GM19351 (cell line): ENCODE measurements at regions not wholly inside any gene's neighbourhood (a gene's known extent, or its start where the extent isn't known, plus 50 kb on each side); places are given as distances from the start of the nearest gene placed in this dataset.
A peak's percentile ranks its signal among the peaks of the same experiment; 100 is the strongest.

Source experiments
- ATAC-seq: cut with Tn5 transposase; IDR thresholded peaks from one replicate; pipeline ENCODE4 v1.9.1; 2021; ENCODE audit warnings: mild to moderate bottlenecking, moderate library complexity; ENCODE audit not compliant: unreplicated experiment

DNA sequence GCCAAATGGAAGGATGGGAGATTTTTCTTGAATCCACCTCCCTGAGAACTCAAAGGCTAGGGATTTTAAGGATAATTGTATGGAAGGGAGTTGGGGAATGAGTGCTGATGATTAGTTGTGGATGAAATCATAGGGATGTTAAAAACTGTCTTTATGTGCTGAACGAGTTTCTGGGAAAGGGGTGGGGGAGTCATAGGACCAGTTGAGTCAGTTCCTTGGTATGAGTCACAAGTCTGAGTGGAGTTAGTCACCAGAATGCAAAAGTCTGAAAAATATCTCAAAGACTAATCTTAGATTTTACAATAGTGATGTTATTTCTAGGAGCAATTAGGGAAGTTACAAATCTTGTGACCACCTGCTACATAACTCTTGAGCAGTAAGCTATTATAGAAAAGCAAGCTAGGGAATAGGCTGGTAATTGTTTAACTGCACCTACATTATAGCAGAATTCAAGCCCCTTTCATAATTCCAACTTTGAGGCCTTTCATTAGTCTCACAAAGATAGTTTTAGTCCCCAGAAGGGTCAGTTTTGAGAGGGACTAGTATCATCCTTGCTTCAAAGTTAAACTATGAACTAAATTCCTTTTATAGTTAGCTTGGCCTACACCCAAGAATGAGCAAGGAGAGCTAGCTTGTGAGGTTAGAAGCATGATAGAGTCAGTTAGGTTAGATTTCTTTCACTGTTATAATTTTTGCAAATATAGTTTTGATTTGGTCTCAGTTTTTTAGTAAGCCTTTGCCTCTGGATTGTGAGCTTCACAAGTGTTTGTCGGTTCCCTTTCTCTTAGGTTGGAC is 668.0 kb downstream of the ETS1 start:
- no peak for ATAC-seq

- ATAC-seq = no peak
Observed at GRCh38 chr11:127902382-127902781, 685.0 kb downstream of the ETS1 start.

DNA sequence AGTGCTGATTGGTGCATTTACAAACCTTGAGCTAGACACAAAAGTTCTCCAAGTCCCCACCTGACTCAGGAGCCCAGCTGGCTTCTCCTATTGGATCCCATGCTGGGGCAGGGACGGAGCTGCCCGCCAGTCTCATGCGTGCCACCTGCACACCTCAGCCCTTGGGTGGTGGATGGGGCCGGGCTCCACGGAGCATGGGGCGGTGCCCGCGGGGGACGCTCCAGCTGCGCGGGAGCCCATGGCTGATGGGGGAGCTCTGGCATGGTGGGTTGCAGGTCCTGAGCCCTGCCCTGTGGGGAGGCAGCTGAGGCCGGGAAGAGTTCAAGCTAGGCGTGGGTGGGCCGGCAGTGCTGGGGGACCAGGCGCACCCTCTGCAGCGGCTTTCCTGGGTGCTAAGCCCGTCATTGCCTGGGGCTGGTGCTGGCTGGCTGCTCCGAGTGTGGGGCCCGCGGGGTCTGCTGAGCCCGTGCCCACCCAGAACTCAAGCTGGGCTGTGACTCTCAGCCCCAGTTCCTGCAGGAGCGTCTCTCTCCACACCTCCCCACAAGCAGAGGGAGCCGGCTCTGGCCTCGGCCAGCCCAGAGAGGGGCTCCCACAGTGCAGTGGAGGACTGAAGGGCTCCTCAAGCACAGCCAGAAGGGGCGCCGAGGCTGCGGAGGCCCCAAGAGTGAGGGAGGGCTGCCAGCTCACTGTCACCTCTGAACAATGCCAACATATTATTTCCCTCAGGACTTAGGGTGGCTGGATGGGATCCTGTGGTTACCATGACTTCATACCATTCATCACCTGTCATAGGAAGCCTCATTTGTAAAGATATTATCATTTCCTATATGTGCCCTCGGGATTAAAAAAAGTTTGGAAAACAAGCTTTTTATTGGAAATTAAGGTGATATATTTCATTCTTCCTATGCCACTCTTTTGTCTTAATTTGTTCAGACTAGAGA is 688.7 kb downstream of the ETS1 start:
- no peak for ATAC-seq

- ATAC-seq = no peak
Observed at GRCh38 chr11:127895776-127896175, 691.6 kb downstream of the ETS1 start.

DNA sequence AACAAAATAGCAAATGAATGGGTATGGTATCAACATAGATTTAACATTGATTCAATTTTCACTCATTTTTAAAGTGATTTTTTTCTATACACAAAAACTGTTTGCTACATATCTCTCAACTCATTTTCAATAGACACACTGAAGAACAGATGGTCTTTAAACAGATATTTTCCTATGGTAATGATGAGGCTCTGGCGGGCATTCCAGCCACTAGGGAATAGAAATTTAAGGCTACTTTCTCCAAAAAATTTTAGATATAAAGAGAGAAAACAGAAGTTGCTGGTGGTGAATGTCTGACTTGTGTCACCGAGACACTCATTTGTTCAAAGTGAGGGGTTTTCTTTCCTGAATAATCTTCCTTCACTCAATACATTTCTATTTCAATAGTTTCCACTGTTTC is 693.0 kb downstream of the ETS1 start:
- no peak for ATAC-seq

- no peak for ATAC-seq
Observed at GRCh38 chr11:127890030-127890615, 697.2 kb downstream of the ETS1 start.

DNA sequence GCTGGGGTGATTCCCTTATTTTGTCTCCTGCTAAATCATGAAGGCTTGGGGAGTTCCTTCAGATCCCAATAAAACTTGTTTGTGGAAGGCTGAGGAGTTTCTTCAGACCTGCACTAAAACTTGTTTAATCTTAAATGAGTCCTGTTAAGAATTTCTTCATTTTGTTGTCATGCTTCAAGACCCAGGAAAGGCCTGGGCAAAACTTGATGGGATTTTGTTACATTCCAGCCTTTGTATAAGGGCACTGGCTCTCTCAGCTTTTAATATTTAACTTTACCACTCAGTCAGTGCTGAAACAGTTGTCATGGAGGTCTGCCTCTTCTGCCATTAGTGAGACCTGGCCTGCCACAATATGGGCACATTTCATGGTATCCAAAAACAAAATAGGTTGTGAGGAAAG is 699.0 kb downstream of the ETS1 start:
- no peak for ATAC-seq

DNA sequence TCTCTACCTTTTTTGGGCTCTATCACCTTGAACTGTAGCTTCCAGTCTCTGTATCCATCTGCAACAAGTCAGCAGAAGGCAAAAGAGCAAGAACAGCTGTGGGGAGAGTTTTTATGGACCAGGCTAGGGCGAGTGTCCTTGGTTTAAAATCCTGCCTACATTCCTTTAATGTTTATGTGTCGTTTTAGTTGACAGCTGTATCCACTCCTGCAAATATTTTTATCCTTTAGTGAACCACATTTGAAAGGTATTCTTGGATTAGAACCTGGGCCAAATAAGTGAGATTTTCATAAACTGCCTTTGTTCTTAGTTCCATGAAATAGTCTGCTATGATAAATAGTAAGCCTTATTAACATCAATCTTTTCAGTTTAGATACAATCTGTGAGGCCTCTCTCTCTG is 712.2 kb downstream of the ETS1 start:
- ATAC-seq = no peak

DNA sequence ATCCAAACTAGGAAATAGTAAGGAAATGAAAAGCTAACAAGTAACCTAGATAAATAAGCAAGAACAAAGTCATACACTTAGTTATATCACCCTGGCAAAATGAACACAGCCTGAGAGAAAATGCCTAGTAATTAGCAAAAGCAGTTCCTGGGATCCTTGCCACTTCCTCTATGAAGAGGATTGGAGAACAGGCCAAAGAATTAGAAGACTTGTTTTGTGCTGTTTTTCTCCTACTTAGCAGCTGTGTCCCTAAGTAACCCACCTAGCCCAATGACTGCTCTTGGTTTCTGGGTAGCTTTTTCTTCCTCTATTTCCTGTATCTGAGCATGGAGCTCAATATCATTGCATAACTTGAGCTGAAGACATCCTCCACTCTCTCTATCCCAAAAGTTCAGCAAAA is 713.9 kb downstream of the ETS1 start:
- ATAC-seq = no peak

DNA sequence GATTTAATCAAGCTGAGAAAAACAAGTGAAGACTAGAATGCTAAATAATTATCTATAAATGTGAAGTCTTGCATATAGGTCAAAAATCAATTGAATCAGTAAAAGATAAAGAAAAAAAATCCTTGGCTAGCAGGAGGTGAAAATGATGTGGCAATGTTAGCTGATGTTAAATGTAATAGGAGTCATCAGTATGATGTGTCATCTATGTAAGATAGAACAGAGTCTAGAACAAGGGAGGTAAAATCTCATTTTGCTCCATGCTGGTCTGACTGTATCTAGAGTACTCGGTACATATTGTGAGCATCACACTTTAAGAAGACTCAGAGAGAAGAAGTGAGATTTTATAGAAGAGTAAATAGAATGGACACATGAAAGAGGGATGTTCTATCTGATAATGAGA is 721.2 kb downstream of the ETS1 start:
- no peak for ATAC-seq

- ATAC-seq = no peak
Observed at GRCh38 chr11:127864861-127865260, 722.5 kb downstream of the ETS1 start.

- ATAC-seq = no peak
Observed at GRCh38 chr11:127862406-127862805, 725.0 kb downstream of the ETS1 start.

GRCh38 chr11:127859941-127860354 is 727.4 kb downstream of the ETS1 start:
- ATAC-seq = no peak

DNA sequence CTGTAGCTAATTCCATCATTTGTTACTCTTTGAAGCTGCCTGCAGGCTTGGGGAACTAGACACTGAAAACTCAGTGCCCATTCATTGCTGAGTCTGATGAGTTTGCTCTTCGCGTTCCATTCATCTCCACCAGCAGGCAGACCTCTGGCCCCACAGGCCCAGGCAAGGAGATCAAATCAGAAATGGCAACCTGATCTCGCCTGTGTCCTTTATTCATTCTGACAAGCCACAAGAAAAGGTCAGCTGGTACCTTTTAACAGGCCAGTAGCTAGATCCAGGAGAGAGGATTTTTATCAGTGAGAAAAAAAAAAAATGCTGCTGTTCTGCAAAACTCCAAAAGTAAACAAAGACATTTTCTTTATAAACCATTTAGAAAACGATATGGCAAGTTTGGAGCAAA is 742.5 kb downstream of the ETS1 start:
- ATAC-seq = no peak

DNA sequence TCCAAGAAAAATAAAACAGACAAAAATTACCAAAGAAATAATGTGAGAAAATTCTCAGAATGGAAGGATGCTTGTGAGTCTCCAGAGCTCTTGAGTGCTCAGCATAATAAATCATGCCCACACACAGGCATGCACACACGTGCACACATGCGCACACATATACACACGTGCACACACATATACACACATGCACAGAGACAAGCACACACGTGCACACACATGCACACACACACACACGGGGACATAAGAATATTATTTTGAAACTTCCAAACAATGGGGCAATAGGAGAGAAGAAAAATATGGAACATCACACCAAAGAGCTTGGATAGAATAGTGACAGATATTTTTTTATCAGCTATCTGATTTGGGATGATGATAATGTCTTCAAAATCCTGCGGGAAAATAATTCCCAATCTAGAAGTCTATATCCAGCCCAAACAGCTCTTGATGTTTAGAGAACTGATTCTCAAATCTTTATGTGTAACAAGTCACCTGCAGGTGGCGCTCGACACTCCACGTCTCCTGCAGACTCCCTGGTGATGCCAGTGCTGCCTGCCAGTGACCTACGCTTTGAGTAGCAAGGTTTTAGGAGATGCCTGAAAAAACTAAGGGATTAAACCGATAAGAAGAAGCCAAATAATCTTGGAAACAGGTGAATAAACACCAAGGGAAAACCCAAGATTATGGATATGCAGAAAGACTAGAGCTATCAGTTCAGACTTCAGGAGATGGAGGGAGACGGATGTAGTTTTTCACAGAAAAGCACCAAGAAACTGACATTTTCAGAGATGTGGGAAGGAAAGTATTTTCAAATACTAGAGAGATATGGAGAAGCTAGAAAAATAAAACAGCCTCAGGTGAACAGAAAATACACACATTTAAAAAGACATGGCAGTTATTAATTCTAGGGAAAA is 743.6 kb downstream of the ETS1 start:
- peak; percentile 89 for ATAC-seq

- ATAC-seq = no peak
Observed at GRCh38 chr11:127825183-127825582, 762.2 kb downstream of the ETS1 start.

GRCh38 chr11:127818625-127819024 is 768.7 kb downstream of the ETS1 start:
- ATAC-seq = no peak

DNA sequence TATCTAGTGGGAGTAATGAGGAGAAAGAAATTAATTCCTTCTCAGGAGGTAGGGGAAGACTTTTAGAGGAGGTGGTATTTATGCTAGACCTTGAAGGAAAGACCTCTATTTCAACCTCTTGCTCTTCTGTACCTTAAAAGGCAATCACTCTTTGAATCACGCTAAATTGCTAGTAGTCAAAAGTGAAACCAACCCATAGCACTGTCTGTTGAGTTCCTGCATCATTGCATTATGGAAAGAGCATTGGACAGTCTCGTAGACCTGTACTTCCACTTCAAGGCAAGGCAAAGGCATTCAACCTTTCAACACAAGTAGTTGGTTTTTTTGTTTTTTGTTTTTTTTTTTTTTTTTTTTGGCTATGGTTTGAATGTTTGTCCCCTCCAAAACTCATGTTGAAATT is 770.4 kb downstream of the ETS1 start:
- no peak for ATAC-seq

DNA sequence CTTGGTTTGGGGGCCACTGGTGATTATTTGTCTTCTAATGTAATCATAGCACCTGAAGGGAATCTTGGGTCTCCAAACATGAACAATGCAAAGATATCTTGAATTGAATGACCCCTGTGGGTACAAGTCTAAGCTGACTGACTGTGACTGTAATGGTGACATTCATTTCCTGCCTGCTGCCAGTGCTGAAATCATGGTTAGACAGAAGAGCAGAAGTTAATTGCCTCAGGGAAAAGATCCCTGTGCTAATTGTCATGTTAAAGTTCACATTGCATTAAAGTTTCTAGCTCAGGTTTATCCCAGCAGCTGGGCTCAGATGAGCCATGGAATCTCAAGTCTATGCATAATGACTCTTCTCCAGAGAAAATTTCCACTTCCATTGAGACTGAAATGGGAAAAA is 772.0 kb downstream of the ETS1 start:
- no peak for ATAC-seq

DNA sequence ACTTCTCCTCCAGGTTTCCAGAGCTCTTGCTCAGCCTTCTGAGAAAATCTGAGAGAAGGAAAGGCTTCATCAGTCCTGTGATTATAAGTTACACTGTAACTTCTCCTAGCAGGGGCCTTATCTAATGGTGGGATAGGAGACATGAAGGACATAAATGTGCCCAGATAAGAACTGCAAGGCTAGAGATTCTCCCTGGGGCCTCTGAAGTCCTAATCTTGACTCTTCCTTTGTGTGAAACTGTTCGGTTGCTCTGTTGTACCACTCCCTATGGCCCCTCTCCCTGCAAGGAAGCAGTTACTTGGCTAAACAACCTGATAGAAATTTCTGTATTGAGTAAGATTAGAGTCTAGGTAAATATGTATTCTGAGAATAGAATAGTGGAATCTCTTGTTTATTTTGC is 780.9 kb downstream of the ETS1 start:
- ATAC-seq = no peak

DNA sequence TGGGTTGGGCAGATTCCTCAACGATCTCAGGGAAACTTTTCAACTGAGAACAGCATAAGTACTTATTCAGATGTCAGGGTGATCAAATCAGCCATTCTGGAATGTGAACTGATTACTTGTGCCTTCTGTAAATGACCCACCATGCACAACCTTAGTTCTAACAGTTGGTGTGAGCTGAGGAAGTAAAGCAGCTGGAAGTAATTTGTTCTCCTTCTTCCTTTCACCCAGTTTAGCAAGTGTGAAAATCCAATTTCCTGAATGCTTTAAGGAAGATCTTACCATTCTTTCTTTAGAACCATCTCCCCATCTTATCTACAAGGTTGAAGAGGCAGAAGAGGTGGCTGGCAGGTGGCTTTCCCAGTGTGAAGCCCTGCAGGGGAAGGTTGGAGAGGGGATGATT is 781.6 kb downstream of the ETS1 start:
- no peak for ATAC-seq
